SK-MEL-5 (cell line): ENCODE measurements at regions not wholly inside any gene's neighbourhood (a gene's known extent, or its start where the extent isn't known, plus 50 kb on each side); places are given as distances from the start of the nearest gene placed in this dataset.

Source experiments
- DNase-seq: peaks from one replicate; pipeline ENCODE4 v3.0.0-alpha.2; 2016; ENCODE audit warnings: low read depth, low spot score
- in situ Hi-C: cut with HindIII; loops from 2 replicates; pipeline ENCODE4 v1.10.0; 2016; ENCODE audit warnings: low sequenced_read_pairs, high pct_unique_total_duplicates, low pct_unique_long_range_greater_than_20kb

DNA sequence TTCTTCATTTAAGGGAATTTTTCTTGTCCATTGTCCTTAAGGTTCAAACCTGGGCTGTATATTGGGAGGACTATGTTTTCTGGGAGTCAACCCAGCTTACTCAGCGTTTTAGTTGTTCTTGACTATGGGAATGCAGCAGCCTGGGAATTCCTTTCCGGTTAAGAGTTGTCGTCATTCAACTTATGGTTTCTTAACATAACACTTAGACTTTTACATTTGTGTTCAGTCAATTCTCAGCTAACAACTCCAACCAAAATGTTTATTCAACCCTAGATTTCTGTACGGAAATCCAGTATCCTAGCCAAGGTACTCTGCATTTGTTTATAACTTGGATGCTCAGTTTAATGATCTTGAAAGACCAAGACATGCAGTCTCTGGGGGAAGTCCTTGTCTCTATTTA lies 960.9 kb downstream of the CBLN2 start:
- in situ Hi-C loops, result no loop called here
- no peak for DNase-seq

DNA sequence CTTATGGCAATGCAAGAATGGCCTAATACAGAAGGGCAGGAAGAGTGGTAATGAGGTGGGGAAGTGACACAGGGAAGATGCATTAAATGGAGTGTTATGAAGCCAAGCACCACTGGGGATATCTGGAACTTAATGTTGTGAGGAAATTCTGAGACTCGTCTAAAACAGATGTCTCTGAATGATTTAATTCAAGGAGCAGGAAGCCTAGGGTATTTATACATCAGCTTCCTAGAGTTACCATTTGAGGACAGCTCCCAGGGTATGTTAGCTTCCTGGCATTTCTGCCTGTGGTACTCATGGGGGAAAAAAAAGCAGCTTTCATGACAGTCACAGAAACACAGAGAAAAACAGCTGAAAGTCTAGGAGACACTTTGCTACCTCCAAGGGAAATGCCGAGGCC lies 989.5 kb downstream of the CBLN2 start:
- in situ Hi-C loops, result no loop called here
- no peak for DNase-seq

DNA sequence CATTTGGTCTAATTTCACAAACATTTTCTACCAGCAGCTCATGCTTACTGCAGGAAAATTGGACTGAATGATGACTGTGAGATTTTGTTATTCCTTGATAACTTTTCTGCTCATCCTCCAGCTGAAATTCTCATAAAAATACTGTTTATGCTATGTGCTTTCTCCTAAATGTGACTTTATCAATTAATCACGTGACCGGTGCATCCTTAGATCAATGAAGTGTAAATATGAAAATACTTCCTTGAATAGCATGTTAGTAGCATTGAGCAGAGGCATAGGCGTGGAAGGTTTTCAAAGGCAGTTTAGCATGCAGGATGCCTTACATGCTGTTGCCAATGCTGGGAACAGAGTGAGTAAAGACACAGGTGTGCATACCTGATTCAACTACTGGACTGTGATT lies 1002.5 kb downstream of the CBLN2 start:
- in situ Hi-C loops, result no loop called here
- no peak for DNase-seq

DNA sequence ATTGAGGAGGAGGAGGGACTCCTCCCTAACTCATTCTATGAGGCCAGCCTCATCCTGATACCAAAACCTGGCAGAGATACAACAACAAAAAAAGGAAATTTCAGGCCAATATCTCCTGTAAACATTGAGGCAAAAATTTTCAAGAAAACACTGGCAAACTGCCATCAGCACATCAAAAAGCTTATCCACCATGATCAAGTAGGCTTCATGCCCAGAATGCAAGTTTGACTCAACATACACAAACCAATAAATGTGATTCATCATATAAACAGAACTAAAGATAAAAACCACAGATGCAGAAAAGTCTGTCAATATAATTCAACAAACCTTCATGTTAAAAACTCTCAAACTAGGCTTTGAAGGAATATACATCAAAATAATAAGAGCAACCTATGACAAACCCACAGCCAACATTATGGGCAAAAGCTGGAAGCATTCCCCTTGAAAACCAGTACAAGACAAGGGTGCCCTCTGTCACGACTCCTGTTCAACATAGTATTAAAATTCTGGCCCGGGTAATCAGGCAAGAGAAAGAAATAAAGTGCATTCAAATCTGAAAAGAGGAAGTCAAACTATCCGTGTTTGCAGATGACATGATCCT lies 1014.3 kb downstream of the CBLN2 start:
- DNase-seq, result no peak
- in situ Hi-C loops, result no loop called here

DNA sequence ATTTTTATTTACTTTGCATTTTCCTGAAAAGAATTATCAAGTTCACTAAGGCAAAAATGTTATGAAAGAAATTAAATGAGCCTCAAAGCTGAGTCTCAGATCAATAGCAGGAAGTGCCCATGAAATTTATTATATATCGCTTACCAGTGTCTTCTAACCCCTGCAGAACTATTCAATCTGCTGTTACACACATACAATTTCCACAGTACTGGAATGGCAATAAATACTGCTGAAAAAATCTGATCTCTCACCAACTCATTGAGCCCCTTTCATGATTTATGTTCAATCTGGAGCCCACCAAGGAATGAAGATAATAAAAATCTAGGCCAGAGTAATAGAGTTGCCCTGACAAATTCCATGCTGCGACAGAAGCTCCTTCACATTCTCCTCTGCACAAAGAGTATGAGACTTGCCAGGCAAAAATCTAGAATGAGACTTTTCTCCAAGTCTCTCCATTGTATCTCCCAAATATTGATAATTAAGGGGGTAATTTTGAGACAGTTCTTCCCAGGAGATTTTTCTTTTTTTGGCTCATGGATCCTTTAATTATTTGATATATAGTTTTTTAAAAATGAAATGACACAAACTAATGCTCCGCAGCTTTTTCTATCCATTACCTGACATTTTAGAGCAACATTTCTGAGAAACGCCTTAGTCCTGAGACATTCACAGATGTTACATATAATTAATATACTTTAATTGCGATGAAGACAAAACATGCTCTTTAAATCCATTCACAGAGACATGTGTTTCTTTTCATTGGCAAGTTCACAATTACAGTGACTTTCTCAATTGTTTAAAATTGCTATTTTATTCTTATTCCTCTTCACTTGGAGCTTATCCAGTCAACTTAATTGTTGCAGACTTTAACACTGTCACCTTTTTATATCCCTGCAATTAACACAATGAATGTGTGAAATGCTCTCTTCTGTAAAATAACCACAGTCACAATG lies 1020.4 kb downstream of the CBLN2 start:
- in situ Hi-C loops, result no loop called here
- no peak for DNase-seq

DNA sequence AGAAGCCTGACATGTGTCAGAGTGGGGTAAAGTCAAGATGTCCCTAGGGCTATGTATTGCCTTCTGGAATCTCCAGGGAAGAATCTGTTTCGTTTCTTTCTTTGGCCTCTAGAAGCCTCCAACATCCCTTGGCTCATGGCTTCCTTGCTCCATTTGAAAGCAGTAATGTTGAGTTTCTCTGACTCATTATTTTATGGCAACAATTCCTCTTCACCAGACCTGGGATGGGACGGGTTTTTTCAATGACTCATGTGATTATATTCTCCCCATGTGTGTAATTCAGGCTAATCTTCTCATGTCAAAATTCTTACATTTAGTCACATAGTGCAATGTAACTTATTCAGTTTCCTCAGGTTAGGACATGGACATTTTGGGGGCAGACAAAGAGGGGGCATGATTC lies 1038.6 kb downstream of the CBLN2 start:
- in situ Hi-C loops, result no loop called here
- no peak for DNase-seq

DNA sequence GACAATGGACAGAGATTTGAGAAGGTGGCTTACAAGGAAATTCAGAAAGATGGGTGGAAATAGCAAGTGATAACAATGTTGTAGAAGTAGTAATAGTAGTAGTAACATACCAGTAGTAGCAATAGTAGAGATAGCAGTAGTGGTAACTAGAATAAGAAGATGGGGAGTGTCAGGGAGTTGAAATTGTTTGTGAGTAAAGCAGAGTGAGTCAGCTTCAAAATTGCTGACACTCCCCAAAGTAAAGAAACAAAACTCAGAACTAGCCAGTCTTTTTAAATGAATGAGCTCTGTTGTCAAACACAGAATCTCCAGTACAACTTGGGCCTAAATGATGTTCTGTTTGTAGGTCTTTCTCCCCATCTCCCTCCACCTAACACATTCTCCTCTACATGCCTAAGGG lies 1040.9 kb downstream of the CBLN2 start:
- DNase-seq, result no peak

DNA sequence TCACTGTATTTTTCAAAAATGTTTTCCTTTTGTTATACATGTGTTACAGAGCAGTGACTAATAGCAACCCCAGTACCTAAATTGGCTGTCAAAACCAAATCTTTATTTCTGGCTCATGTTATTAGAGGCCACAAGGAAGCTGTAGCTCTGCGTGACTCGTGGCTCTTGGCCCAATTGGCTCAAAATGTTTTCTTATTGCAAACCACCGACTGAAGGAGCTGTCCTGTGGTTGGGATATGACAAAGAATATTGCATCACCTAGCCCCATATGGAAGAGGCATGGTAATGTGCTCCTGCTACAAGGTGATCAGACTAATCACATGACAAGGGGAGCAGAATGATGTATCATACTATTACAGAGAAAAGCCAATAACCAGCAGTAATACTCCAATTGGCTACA lies 1058.5 kb downstream of the CBLN2 start:
- no peak for DNase-seq
- in situ Hi-C loops, result no loop called here

More for the DNA sequence above, 1040.9 kb downstream of the CBLN2 start:
- in situ Hi-C loops, result no loop called here

DNA sequence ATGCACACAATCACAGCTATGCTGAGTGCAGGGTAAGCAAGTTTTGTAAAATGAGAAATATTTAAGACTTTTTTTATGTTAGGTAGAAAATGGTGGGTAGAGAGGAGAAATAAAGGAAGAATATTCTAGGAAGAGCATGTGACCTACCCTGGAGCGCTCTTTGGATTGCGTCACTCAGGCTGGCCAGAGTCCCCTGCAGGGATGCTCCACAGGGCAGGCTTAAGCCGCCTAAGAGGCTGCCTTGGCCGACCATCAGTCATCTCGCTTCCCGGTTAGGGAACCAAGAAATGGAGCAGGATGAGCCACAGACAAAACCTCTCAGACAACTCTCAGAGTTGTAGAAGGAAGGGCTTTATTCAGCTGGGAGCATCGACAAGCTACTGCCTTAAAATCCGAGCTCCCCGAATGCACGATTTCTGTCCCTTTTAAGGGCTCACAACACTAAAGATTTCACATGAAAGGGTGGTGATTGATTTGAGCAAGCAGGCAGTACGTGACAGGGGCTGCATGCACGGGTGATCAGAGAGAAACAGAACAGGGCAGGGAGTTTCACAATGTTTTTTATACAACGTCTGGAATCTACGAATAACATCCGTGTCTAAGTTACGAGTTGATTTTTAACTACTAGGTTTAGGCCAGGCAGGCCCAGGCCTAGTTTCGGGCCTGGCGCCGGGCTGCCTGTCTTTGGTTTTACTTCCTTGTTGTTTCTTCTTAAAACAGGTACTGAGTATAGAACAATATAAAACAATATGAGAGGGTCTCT lies 1072.0 kb downstream of the CBLN2 start:
- DNase-seq, result no peak
- in situ Hi-C loops, result no loop called here

DNA sequence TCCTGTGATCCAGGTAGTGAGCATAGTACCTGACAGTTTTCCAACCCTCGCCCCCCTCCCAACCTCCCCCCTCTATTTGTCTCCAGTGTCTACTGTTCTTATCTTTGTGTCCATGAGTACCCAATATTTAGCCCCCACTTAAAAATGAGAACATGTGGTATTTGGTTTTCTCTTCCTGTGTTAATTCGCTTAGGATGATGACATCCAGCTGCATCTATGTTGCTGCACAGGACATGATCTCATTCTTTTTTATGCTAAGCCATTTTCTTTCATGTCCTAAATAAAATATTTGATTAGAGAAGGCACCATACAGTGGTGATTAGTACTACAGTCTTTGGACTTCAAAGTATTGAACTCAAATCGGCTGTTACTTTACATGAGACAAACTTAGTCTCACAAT lies 1087.9 kb downstream of the CBLN2 start:
- DNase-seq, result no peak
- in situ Hi-C loops, result no loop called here

DNA sequence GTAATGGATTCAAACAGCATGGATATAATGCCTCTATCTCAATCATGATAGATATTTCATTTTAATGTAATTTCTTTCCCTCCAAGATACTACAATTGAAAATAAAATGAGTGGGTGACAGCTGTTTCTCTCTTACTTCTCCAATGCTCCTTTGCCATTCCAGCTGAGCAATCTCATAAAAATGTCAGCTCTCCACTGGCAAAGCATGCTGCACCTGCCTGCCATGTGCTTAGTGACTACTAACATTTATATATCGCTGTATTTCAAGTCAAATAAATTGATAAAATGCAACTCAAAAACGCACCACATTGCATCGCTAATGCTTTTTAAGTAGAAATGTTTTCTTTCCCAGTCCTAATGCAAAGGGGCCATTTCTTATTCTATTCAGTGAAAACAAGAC lies 1093.9 kb downstream of the CBLN2 start:
- in situ Hi-C loops, result no loop called here
- DNase-seq, result no peak

DNA sequence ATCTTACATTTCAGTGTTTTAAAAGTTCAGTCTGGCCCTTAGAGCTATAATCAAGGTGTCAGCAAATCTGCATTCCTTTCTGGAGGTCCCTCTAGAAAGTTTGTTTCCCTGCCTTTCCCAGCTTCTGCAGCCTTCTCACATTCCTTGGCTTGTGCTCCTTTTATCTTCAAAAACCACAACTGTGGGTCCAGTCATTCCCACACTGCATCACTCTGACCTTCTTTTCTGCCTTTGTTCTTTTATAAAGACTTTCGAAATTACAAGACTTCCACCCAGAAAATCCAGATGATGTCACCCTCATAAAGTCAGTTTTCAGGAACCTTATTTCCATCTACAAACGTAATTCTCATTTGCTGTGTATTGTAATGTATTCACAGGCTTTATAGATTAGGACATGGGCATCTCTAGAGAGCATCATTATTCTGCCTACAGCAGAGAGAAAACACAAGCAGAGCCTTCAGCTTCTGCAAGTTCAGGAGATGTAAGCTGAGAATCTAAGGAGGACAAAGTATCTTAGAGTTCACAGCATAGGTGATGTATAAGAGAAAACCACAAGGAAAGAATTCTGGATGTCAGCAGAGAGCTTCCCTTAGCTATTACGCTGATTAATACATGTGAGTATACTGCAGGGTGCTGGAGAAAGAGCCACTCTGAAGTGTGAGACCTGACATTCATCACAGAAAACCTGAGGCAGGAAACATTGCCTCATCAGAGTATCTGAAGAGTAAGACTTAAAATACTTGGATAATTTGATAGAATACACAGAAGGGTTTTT lies 1100.2 kb downstream of the CBLN2 start:
- DNase-seq, result no peak
- in situ Hi-C loops, result no loop called here

DNA sequence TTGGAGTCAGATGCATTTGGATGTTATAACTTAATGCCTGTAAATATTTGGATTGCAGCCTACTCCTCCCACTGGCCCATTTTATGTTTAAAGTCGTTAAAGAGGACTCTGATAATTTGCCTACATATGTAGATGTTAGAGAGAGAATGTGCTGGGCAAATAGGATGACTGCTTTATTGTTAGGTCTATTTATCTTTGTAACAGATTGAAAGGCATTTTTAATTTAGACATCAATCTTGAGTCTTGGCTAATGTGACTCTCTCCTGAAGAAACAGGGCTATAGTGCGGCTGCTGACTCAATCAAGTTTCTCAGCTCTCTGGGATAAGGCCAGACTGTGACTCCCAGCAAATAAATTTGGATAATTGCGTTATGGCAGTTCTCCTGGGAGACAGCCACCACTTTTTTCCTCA lies 1101.4 kb downstream of the CBLN2 start:
- in situ Hi-C loops, result no loop called here
- DNase-seq, result no peak

DNA sequence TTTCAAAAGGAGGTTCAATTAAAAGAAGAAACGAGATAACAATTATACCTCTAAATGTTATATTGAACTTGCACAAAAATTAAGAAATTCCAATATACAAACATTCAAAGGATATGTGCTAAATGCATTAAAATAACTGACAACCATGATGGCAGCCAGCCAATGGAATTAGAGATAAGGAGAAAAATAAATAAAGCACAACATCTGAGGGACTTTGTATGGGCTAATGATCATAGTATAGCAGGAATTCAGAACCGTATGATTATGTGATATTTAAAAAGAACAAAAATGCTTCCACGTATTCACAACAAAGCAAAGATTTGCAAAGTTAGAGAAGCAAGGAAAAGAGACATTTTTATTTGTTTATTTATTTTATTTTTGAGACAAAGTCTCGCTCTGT lies 1103.0 kb downstream of the CBLN2 start:
- no peak for DNase-seq
- in situ Hi-C loops, result no loop called here

DNA sequence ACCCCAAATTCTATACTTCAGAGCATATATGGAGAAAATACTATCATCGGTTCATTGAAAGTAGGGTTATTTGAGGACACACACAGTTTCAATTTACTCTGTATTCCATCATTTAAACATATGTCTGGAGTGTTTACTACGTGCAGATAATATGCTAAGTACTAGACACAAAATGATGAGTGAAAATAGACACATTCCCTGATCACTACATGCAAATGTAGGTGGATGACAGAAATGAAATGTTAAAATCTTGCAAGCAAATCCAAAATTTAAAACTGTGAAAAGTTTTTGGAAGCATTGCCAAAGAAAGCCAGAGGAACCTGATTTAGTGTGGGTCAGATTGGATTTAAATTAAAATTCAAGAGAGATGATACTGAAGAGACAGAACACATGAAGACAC lies 1106.6 kb downstream of the CBLN2 start:
- in situ Hi-C loops, result no loop called here
- DNase-seq, result no peak

DNA sequence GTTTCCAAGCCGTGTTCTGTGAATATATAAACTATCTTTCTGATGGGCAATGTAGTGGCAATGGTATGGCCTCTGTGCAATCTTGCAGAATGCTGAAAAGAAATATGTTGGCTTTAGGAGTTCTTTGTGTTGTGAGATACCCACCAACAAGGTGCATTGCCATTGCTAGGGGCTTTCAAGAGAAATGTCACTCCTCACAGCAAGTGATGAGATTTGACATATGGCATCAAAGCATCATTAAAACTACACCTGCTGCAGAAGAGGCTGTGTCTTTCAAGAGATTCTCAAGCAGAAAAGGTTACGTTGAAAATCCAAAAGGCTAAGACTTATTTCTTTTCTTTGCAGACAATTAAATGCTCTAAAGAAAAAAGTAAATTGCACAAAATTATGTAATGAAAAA lies 1110.8 kb downstream of the CBLN2 start:
- no peak for DNase-seq
- in situ Hi-C loops, result no loop called here

DNA sequence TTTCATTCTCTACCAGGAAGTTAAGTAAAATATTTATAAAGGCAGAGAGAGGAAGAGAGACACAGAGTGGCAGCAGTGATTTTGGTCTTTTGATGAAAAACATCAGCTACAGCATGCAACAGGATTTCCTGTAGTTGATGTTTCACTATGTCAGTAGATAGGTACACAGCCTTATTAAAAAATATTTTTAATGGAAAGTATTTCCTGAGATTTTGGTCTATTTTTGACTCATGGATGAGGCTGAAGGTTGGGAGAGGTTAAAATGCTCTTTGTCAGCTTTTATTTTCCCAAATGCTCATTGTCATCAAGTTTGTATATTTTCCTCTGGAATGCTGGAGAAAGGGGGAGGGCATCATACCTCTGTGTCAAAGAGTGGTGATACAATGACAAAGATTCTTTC lies 1112.5 kb downstream of the CBLN2 start:
- DNase-seq, result no peak
- in situ Hi-C loops, result no loop called here

DNA sequence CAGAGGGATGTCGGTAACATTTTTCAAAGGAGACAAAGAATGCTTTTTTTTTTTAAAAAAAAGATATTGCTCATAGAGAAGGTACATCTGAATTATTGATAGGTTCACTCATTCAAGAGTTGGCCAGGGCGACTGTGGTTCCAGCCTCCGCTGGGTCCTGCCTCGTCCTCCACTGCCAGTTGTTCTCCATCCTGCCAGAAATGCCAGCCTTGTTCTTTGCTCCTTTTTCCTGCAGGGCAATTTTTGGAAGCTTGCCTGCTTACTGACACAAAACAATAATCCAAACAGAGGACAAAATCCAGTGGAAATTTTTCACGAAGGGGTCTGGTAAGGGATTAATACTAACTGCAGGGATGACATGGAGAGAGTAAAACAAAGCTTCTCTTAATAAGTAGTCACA lies 1113.0 kb downstream of the CBLN2 start:
- in situ Hi-C loops, result no loop called here
- no peak for DNase-seq
